ENCODE measurements at regions not wholly inside any gene's neighbourhood (a gene's known extent, or its start where the extent isn't known, plus 50 kb on each side); places are given as distances from the start of the nearest gene placed in this dataset.
"Not testable (repeated sequence)": the region's sequence is repeated elsewhere in the genome, so short reads cannot be mapped to it uniquely, and the experiment has no call there.

- peaks cover 0 to 20% of the 10 kb centered on the region in 2 experiments for H3K27me3 ChIP-seq (ENCODE audit: control insufficient read depth in 1 of 2, insufficient read depth in 1 of 2, low read length in 2 of 2)
- H2BK120ac ChIP-seq (ENCODE audit: low read depth, low read length); H4K91ac ChIP-seq (ENCODE audit: low read length); H2BK15ac ChIP-seq (ENCODE audit: low read depth, poor library complexity, severe bottlenecking); H2AK5ac ChIP-seq (ENCODE audit: low read length, severe bottlenecking); H3K18ac ChIP-seq (ENCODE audit: low read depth in 1 of 2, low read length in 2 of 2); H3K27ac ChIP-seq (ENCODE audit: low read length, poor library complexity, severe bottlenecking); H3K4me1 ChIP-seq (ENCODE audit: control insufficient read depth, insufficient read depth, low read depth, low read length); H3K9me3 ChIP-seq (ENCODE audit: control insufficient read depth, low read length); H2AFZ ChIP-seq (ENCODE audit: low read depth, low read length); H3K79me1 ChIP-seq (replicated peaks; ENCODE audit: low read length, poor library complexity, severe bottlenecking); H3K36me3 ChIP-seq (ENCODE audit: control insufficient read depth in 1 of 2, insufficient read depth in 2 of 2, low read depth in 1 of 2, low read length in 2 of 2); H3K23ac ChIP-seq (ENCODE audit: low read length in 2 of 2); DNase-seq; H3K4me2 ChIP-seq (ENCODE audit: low read length, poor library complexity, severe bottlenecking); H3K4ac ChIP-seq (ENCODE audit: low read depth in 1 of 2, low read length in 2 of 2); H2BK12ac ChIP-seq (ENCODE audit: low read length in 2 of 2); H4K8ac ChIP-seq (ENCODE audit: low read length); H3K14ac ChIP-seq (ENCODE audit: low read length in 2 of 2); H3K4me3 ChIP-seq (ENCODE audit: insufficient read depth in 1 of 2, low read depth in 1 of 2, low read length in 2 of 2); H3K9ac ChIP-seq (ENCODE audit: low read length); H2BK5ac ChIP-seq (ENCODE audit: low read depth, low read length, poor library complexity, severe bottlenecking): not testable (repeated sequence)
- WGBS: 97% methylated on average over 4 of the region's 14 CpGs
Observed at GRCh38 chr17:20842012-20842411, 200.8 kb downstream of the USP22 start.

DNA sequence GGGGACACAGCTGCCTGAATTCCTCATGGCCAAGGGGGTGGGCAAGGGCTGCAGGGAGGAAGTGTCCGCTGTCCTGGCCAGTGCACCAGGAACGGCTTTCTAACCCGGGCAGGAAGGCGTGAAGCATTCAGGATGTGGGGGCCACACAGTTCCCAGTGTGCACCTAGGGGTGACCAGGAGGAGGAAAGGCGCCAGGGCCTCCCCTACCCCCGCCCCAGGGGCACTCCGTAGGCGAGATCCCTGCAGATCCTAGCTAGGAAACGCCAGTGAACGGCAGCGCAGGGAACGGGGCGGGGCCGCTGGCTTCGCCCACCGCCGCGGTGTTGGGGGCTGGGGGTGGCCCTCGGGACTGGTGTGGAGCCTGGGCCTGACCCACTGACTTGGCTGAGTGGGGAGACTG, 199.6 kb downstream of the USP22 start:
- not testable (repeated sequence) for DNase-seq; H3K36me3 ChIP-seq (ENCODE audit: control insufficient read depth in 1 of 2, insufficient read depth in 2 of 2, low read depth in 1 of 2, low read length in 2 of 2); H2BK12ac ChIP-seq (ENCODE audit: low read length in 2 of 2); H2BK5ac ChIP-seq (ENCODE audit: low read depth, low read length, poor library complexity, severe bottlenecking); H3K4me2 ChIP-seq (ENCODE audit: low read length, poor library complexity, severe bottlenecking); H2BK120ac ChIP-seq (ENCODE audit: low read depth, low read length); H2AK5ac ChIP-seq (ENCODE audit: low read length, severe bottlenecking); H3K14ac ChIP-seq (ENCODE audit: low read length in 2 of 2); H3K79me1 ChIP-seq (replicated peaks; ENCODE audit: low read length, poor library complexity, severe bottlenecking); H4K8ac ChIP-seq (ENCODE audit: low read length); H3K4me3 ChIP-seq (ENCODE audit: insufficient read depth in 1 of 2, low read depth in 1 of 2, low read length in 2 of 2); H3K9ac ChIP-seq (ENCODE audit: low read length); H3K9me3 ChIP-seq (ENCODE audit: control insufficient read depth, low read length); H3K18ac ChIP-seq (ENCODE audit: low read depth in 1 of 2, low read length in 2 of 2); H4K91ac ChIP-seq (ENCODE audit: low read length); H3K27ac ChIP-seq (ENCODE audit: low read length, poor library complexity, severe bottlenecking); H3K23ac ChIP-seq (ENCODE audit: low read length in 2 of 2); H3K4ac ChIP-seq (ENCODE audit: low read depth in 1 of 2, low read length in 2 of 2); H2AFZ ChIP-seq (ENCODE audit: low read depth, low read length); H2BK15ac ChIP-seq (ENCODE audit: low read depth, poor library complexity, severe bottlenecking); H3K4me1 ChIP-seq (ENCODE audit: control insufficient read depth, insufficient read depth, low read depth, low read length)
- H3K27me3 ChIP-seq (ENCODE audit: control insufficient read depth in 1 of 2, insufficient read depth in 1 of 2, low read length in 2 of 2): peaks cover 3 to 20% of the 10 kb centered on the region in 2 experiments
- WGBS: 63% methylated on average over 9 of the region's 19 CpGs

DNA sequence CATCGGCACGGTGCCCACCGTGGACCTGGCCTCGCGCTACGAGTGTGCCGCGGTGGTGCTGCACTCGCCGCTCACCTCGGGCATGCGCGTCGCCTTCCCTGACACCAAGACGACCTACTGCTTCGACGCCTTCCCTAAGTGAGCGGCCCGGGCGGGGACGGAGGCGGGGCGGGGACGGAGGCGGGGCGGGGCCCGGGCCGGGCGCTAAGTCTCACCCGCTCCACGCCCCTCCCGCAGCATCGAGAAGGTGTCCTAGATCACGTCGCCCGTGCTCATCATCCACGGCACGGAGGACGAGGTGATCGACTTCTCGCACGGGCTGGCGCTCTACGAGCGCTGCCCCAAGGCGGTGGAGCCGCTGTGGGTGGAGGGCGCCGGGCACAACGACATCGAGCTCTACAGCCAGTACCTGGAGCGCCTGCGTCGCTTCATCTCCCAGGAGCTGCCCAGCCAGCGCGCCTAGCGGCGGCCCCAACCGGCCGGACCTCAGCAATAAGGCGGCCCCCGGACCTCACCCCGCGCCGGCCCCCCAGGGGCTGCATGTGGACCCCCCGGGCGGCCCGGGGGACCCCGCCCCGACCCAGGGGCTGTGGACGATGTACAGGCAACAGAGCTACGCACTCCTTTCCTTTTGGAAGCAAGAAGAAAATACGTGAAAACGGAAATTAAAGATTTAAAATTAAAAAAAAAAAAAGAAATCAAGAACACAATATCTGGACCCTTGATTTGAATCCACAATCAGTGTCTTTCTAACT, 198.8 kb downstream of the USP22 start:
- H3K4me2 ChIP-seq (ENCODE audit: low read length, poor library complexity, severe bottlenecking); H4K91ac ChIP-seq (ENCODE audit: low read length); H3K4ac ChIP-seq (ENCODE audit: low read depth in 1 of 2, low read length in 2 of 2); H3K36me3 ChIP-seq (ENCODE audit: control insufficient read depth in 1 of 2, insufficient read depth in 2 of 2, low read depth in 1 of 2, low read length in 2 of 2); H3K23ac ChIP-seq (ENCODE audit: low read length in 2 of 2); H2BK120ac ChIP-seq (ENCODE audit: low read depth, low read length); H2BK12ac ChIP-seq (ENCODE audit: low read length in 2 of 2); H2BK15ac ChIP-seq (ENCODE audit: low read depth, poor library complexity, severe bottlenecking); H3K9ac ChIP-seq (ENCODE audit: low read length); H3K4me1 ChIP-seq (ENCODE audit: control insufficient read depth, insufficient read depth, low read depth, low read length); H3K9me3 ChIP-seq (ENCODE audit: control insufficient read depth, low read length); H3K14ac ChIP-seq (ENCODE audit: low read length in 2 of 2); H3K4me3 ChIP-seq (ENCODE audit: insufficient read depth in 1 of 2, low read depth in 1 of 2, low read length in 2 of 2); H2AFZ ChIP-seq (ENCODE audit: low read depth, low read length); H3K18ac ChIP-seq (ENCODE audit: low read depth in 1 of 2, low read length in 2 of 2); H2BK5ac ChIP-seq (ENCODE audit: low read depth, low read length, poor library complexity, severe bottlenecking); H4K8ac ChIP-seq (ENCODE audit: low read length); H2AK5ac ChIP-seq (ENCODE audit: low read length, severe bottlenecking); H3K79me1 ChIP-seq (replicated peaks; ENCODE audit: low read length, poor library complexity, severe bottlenecking); H3K27ac ChIP-seq (ENCODE audit: low read length, poor library complexity, severe bottlenecking): not testable (repeated sequence)
- WGBS: 2% methylated on average over 21 of the region's 74 CpGs
- peaks cover 3 to 20% of the 10 kb centered on the region in 2 experiments for H3K27me3 ChIP-seq (ENCODE audit: control insufficient read depth in 1 of 2, insufficient read depth in 1 of 2, low read length in 2 of 2)
- peak; percentile 10 for DNase-seq

DNA sequence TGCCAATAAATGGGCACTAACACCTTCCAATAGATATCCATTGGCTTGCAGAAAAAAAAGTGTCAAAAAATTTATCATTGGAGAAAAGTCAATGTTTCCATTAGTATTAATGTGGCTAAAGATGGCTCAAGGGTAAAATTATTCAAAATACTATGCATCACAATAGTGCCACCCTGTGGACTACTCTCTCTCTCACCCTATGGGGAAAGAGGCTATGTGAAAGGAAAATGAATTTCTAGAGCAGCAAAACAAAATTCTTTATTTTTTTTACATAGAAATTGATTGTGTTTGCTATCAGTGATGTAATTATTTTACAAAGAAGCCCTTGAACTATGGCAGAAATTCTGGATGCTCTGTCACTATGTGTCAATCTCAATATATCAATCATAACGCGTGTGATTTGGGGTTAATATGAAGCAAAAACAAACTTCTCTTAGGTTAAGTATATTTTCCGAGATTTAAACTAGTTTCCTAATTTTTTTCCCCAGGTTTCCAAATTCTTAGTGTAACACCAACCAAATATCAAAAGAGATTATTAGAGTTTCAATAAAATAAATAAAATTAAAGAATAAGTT, 193.9 kb downstream of the USP22 start:
- not testable (repeated sequence) for H3K79me1 ChIP-seq (replicated peaks; ENCODE audit: low read length, poor library complexity, severe bottlenecking); H3K18ac ChIP-seq (ENCODE audit: low read depth in 1 of 2, low read length in 2 of 2); H3K36me3 ChIP-seq (ENCODE audit: control insufficient read depth in 1 of 2, insufficient read depth in 2 of 2, low read depth in 1 of 2, low read length in 2 of 2); H2AFZ ChIP-seq (ENCODE audit: low read depth, low read length); H2BK5ac ChIP-seq (ENCODE audit: low read depth, low read length, poor library complexity, severe bottlenecking); H3K4me2 ChIP-seq (ENCODE audit: low read length, poor library complexity, severe bottlenecking); H2BK120ac ChIP-seq (ENCODE audit: low read depth, low read length); H3K4me1 ChIP-seq (ENCODE audit: control insufficient read depth, insufficient read depth, low read depth, low read length); H3K14ac ChIP-seq (ENCODE audit: low read length in 2 of 2); H2AK5ac ChIP-seq (ENCODE audit: low read length, severe bottlenecking); H4K8ac ChIP-seq (ENCODE audit: low read length); H3K23ac ChIP-seq (ENCODE audit: low read length in 2 of 2); H3K4ac ChIP-seq (ENCODE audit: low read depth in 1 of 2, low read length in 2 of 2); H2BK12ac ChIP-seq (ENCODE audit: low read length in 2 of 2); H3K9me3 ChIP-seq (ENCODE audit: control insufficient read depth, low read length); H3K4me3 ChIP-seq (ENCODE audit: insufficient read depth in 1 of 2, low read depth in 1 of 2, low read length in 2 of 2); H3K9ac ChIP-seq (ENCODE audit: low read length); H2BK15ac ChIP-seq (ENCODE audit: low read depth, poor library complexity, severe bottlenecking); H3K27ac ChIP-seq (ENCODE audit: low read length, poor library complexity, severe bottlenecking); H4K91ac ChIP-seq (ENCODE audit: low read length)
- no CpG with 5 or more reads among the region's 3 CpGs for WGBS
- DNase-seq: peak; percentile 11
- peaks cover 10 to 25% of the 10 kb centered on the region in 2 experiments for H3K27me3 ChIP-seq (ENCODE audit: control insufficient read depth in 1 of 2, insufficient read depth in 1 of 2, low read length in 2 of 2)
